ENCODE measurements at regions not wholly inside any gene's neighbourhood (a gene's known extent, or its start where the extent isn't known, plus 50 kb on each side); places are given as distances from the start of the nearest gene placed in this dataset.
"Not testable (repeated sequence)": the region's sequence is repeated elsewhere in the genome, so short reads cannot be mapped to it uniquely, and the experiment has no call there.

- Histone ChIP-seq H3K36me3 (no peaks in the 10 kb centered on the region), H3K4me3 (no peak overlapping the region), H3K27me3 (no peaks in the 10 kb centered on the region), H3K9me3 (no peaks in the 10 kb centered on the region)
- DNase-seq, result no peak
Measured at GRCh38 chr15:81056304-81056703, 55.6 kb downstream of the TLNRD1 start.

DNA sequence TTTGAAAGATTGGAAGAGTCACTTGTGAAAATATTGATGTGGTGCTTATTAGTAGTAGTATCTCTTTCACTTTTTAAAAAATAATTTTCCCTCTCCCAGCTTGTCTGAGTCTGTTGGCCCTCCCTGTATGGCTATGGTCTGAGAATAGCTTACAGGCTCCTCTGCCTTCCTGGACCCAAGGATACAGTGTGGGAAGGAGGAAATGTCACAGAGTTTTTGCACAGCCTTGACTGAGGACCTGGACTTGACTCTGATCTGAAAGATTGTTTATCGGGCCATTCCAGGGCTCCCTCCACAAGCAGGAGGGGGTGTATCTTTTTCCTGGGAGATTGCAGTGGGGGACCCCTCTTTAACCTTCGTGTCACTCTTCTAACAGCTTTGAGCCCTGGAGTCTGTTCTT, 59.7 kb downstream of the TLNRD1 start:
- Histone ChIP-seq H3K27me3 (no peaks in the 10 kb centered on the region), H3K9me3 (no peaks in the 10 kb centered on the region), H3K36me3 (no peaks in the 10 kb centered on the region), H3K4me3 (no peak overlapping the region)
- no peak for DNase-seq

DNA sequence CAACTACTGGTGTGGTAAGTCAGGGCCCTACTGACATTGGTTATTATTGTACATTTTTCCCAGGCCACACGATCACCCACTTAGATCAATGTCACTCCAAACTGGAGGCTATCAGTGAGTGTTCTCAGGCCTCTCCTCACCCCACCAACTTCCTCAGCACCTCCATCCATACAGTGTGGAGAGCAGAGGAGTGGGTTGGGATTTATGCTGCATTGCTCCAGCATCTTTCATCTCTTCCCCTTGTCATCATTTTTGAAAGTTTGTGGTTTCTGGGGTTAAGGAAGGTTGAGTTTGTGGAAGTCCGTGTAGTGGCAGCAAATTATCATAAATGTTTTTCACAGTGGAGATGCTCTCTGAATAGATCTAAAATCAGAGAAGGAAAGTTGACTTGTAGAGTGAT, 60.2 kb downstream of the TLNRD1 start:
- H3K4me3 ChIP-seq, result no peak overlapping the region
- H3K36me3 ChIP-seq, result no peaks in the 10 kb centered on the region
- H3K27me3 ChIP-seq, result no peaks in the 10 kb centered on the region
- no peaks in the 10 kb centered on the region for H3K9me3 ChIP-seq
- DNase-seq, result no peak

- H3K9me3 ChIP-seq, result no peaks in the 10 kb centered on the region
- H3K4me3 ChIP-seq, result no peak overlapping the region
- no peaks in the 10 kb centered on the region for H3K36me3 ChIP-seq
- no peak for DNase-seq
- no peaks in the 10 kb centered on the region for H3K27me3 ChIP-seq
Measured at GRCh38 chr15:81061490-81062253, 60.9 kb downstream of the TLNRD1 start.

DNA sequence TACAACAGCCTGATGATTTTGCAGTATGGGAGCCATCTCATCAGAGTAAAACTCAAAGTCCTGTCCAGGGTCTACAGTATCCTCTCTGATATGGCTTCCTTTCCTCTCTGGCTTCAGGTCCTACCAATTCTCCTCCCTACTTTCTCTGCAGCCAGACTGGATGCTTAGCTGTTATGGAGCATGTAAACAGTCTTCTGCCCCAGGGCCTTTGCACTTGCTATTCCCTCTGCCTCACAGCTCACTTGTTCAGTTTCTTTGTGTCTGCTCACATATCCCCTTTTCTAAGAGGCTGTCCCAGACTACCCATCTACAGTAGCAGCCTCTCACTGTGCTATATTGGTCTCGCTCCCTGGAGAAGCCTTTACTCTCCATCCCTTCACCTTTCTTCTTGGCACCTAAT, 62.2 kb downstream of the TLNRD1 start:
- no peaks in the 10 kb centered on the region for H3K27me3 ChIP-seq
- no peaks in the 10 kb centered on the region for H3K36me3 ChIP-seq
- DNase-seq, result no peak

GRCh38 chr15:81064253-81064652, 63.5 kb downstream of the TLNRD1 start:
- no peak overlapping the region for H3K4me3 ChIP-seq
- no peaks in the 10 kb centered on the region for H3K27me3 ChIP-seq
- no peaks in the 10 kb centered on the region for H3K36me3 ChIP-seq
- no peaks in the 10 kb centered on the region for H3K9me3 ChIP-seq
- DNase-seq, result no peak

More for the DNA sequence above, 62.2 kb downstream of the TLNRD1 start:
- Histone ChIP-seq H3K9me3 (no peaks in the 10 kb centered on the region), H3K4me3 (no peak overlapping the region)

DNA sequence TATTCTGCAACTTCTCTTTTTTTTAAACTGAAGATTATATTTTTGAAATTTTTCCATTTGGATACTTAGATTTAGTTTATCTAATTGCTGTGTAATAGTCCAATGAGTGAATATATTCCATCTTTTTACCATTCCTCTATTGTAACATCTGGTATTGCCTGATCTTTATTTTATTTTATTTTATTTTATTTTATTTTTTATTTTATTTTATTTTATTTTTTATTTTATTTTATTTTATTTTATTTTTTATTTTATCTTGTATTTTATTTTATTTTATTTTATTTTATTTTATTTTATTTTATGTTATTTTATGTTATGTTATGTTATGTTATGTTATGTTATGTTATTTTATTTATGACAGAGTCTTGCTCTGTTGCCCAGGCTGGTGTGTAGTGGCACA, 66.5 kb upstream of the CFAP161 start:
- not testable (repeated sequence) for H3K27me3 ChIP-seq, H3K36me3 ChIP-seq, H3K4me3 ChIP-seq, DNase-seq, H3K9me3 ChIP-seq

DNA sequence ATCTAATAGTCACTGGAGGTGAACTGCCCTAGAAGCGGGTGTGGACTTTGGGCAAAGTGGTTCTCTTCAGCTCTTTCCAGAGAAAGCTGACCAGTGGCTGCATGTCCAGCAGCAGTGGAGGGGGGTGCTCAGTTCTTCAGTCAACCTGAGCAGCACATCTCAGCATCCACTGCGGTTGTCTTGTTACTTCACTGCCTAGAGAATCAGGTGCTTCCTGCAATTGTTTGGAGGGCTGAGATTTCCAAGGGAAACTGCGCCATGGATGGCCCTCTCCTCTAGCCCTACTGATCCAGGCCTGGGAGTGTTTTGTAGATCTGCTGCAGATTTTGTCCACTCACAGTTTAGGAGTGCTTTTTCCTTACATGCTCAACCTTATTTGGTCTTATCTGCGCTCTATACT, 65.6 kb upstream of the CFAP161 start:
- Histone ChIP-seq H3K4me3 (no peak overlapping the region), H3K9me3 (no peaks in the 10 kb centered on the region), H3K36me3 (no peaks in the 10 kb centered on the region), H3K27me3 (no peaks in the 10 kb centered on the region; the same call in 1 of the 2 replicates)
- no peak for DNase-seq

- no peaks in the 10 kb centered on the region; the same call in 1 of the 2 replicates for H3K27me3 ChIP-seq
- H3K36me3 ChIP-seq, result no peaks in the 10 kb centered on the region
- H3K4me3 ChIP-seq, result no peak overlapping the region
- DNase-seq, result no peak
- H3K9me3 ChIP-seq, result no peaks in the 10 kb centered on the region
Measured at GRCh38 chr15:81069356-81069755, 64.7 kb upstream of the CFAP161 start.

GRCh38 chr15:81069909-81070308, 64.2 kb upstream of the CFAP161 start:
- DNase-seq, result no peak
- H3K4me3 ChIP-seq, result no peak overlapping the region
- H3K27me3 ChIP-seq, result no peaks in the 10 kb centered on the region; the same call in 1 of the 2 replicates
- no peaks in the 10 kb centered on the region for H3K36me3 ChIP-seq
- no peaks in the 10 kb centered on the region for H3K9me3 ChIP-seq

- Histone ChIP-seq H3K36me3 (no peaks in the 10 kb centered on the region), H3K27me3 (no peaks in the 10 kb centered on the region; the same call in 1 of the 2 replicates), H3K4me3 (no peak overlapping the region), H3K9me3 (no peaks in the 10 kb centered on the region)
- peak; percentile 3 for DNase-seq
Measured at GRCh38 chr15:81071120-81071519, 63.0 kb upstream of the CFAP161 start.

DNA sequence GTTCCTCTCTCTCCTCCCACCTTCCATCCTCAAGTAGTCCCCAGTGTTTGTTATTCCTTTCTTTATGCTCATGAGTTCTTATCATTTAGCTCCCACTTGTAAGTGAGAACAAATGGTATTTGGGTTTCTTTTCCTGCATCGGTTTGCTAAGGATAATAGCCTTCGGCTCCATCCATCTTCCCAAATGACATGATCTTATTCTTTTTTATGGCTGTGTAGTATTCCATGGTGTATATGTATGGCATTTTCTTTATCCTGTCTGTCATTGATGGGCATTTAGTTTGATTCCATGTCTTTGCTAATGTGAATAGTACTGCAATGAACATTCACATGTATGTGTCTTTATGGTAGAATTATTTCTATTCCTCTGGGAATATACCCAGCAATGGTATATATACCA, 62.4 kb upstream of the CFAP161 start:
- Histone ChIP-seq H3K36me3 (no peaks in the 10 kb centered on the region), H3K9me3 (no peaks in the 10 kb centered on the region), H3K27me3 (no peaks in the 10 kb centered on the region; the same call in 1 of the 2 replicates), H3K4me3 (no peak overlapping the region)
- no peak for DNase-seq

DNA sequence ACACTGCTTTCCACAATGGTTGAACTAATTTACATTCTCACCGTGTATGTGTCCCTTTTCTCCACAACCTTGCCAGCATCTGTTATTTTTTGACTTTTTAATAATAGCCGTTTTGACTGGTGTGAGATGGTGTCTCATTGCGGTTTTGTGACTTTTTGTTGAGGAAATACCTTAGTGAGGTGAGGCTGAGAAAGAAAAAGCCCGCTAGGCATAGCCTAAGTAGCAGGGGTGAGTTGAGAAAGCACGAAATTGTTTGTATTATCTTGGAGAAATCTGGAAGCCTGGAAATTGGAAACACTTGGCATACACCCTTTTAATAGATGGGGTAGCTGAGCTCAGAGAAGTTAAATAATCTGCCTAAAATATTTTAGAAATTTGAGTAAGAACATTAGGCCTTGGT, 61.5 kb upstream of the CFAP161 start:
- DNase-seq, result no peak
- no peak overlapping the region for H3K4me3 ChIP-seq
- H3K9me3 ChIP-seq, result peaks cover 2% of the 10 kb centered on the region; the same call in 1 of the 2 replicates
- H3K27me3 ChIP-seq, result no peaks in the 10 kb centered on the region; the same call in 1 of the 2 replicates
- H3K36me3 ChIP-seq, result no peaks in the 10 kb centered on the region

DNA sequence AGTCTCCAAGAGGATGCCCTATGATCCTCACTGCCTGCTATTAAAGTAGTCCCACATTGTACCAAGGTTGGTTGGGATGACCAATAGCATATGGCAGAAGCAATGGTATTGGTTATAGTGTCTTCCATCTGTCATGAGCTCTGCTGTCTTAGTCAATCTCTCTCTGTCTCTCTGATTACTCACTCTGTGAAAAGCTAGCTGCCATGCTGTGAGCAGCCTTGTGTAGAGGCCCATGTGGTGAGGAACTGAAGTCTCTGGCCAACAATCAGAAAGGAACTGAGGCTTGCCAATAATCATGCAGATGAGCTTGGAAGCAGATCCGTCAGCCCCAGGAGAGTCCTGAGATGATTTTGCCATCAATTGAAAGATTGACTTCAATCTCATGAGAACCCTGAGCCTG, 60.3 kb upstream of the CFAP161 start:
- H3K4me3 ChIP-seq, result no peak overlapping the region
- peaks cover 7% of the 10 kb centered on the region; the same call in 1 of the 2 replicates for H3K9me3 ChIP-seq
- H3K36me3 ChIP-seq, result no peaks in the 10 kb centered on the region
- no peaks in the 10 kb centered on the region; the same call in 1 of the 2 replicates for H3K27me3 ChIP-seq
- DNase-seq, result peak; percentile 38

DNA sequence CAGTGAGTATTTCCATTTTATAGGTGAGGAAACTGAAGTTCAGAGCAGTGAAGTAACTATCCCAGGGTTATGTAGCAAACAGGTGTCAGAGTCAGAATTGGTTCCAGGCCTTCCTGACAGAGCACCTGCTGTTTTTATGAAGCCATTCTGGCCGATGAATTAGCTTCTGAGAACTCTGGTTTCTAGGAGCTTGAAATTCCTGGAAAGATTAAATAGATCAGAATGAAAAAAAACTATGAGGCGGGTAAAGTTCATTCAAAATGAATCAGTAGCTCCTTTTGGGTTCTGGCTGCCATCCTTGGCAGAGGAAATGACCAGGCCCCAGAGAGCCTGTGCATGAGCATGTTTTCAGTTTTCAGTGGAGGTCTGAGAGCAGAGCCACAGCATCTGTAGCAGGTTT, 59.3 kb upstream of the CFAP161 start:
- H3K9me3 ChIP-seq, result peaks cover 7% of the 10 kb centered on the region; the same call in 1 of the 2 replicates
- no peaks in the 10 kb centered on the region for H3K36me3 ChIP-seq
- no peak overlapping the region for H3K4me3 ChIP-seq
- peak; percentile 51 for DNase-seq
- H3K27me3 ChIP-seq, result no peaks in the 10 kb centered on the region; the same call in 1 of the 2 replicates

GRCh38 chr15:81075272-81075671, 58.8 kb upstream of the CFAP161 start:
- H3K27me3 ChIP-seq, result no peaks in the 10 kb centered on the region; the same call in 1 of the 2 replicates
- H3K36me3 ChIP-seq, result no peaks in the 10 kb centered on the region
- H3K4me3 ChIP-seq, result no peak overlapping the region
- no peak for DNase-seq
- peaks cover 7% of the 10 kb centered on the region; the same call in 1 of the 2 replicates for H3K9me3 ChIP-seq

DNA sequence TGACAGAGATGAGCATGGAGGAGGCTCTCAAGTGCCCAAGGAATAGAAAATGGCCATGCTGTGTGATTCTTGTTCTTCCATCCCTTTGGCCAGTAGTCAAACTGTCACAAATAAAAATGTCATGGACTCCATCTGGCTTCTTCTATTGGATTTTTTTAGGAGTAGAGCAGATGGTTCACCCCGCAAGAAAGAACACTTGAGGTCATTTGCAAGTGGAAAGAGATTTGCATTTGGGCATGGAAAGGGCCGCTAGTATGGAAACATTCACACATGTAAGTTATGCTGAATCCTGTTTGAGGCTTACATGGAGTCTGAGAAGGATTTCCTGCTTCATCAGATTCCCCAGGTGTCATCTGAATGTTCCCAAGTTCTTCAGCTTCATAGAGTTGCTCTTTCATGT, 53.1 kb upstream of the CFAP161 start:
- no peak overlapping the region for H3K4me3 ChIP-seq
- 0 out of 2 replicates have a peak, but pooled peaks cover 2% of the 10 kb centered on the region for H3K27me3 ChIP-seq
- H3K9me3 ChIP-seq, result peaks cover 7% of the 10 kb centered on the region; the same call in 1 of the 2 replicates
- no peak for DNase-seq
- no peaks in the 10 kb centered on the region for H3K36me3 ChIP-seq

GRCh38 chr15:81083201-81083600, 50.9 kb upstream of the CFAP161 start:
- H3K4me3 ChIP-seq, result no peak overlapping the region
- no peaks in the 10 kb centered on the region for H3K9me3 ChIP-seq
- no peak for DNase-seq
- H3K27me3 ChIP-seq, result 0 out of 2 replicates have a peak, but pooled peaks cover 2% of the 10 kb centered on the region
- H3K36me3 ChIP-seq, result no peaks in the 10 kb centered on the region
